ENCODE measurements at regions not wholly inside any gene's neighbourhood (a gene's known extent, or its start where the extent isn't known, plus 50 kb on each side); places are given as distances from the start of the nearest gene placed in this dataset.

- Histone ChIP-seq H3K4me2 (ENCODE audit: low read length) (no peak overlapping the region), H4K20me1 (ENCODE audit: insufficient read depth, low read length) (no peaks in the 10 kb centered on the region), H3K36me3 (replicated peaks; ENCODE audit: low read depth, low read length) (no peaks in the 10 kb centered on the region), H2AFZ (ENCODE audit: low read depth, low read length) (no peak overlapping the region), H3K4me1 (ENCODE audit: low read length) (no peaks in the 10 kb centered on the region), H3K27me3 (ENCODE audit: low read depth, low read length) (peaks cover 12% of the 10 kb centered on the region; the same call in 1 of the 2 replicates), H3K27ac (ENCODE audit: low read length) (no peak overlapping the region), H3K4me3 (ENCODE audit: low read length) (no peak overlapping the region), H3K9ac (ENCODE audit: low read length) (no peak overlapping the region), H3K9me3 (ENCODE audit: insufficient read depth, low read length) (no peaks in the 10 kb centered on the region), H3K79me2 (ENCODE audit: low read length) (no peaks in the 10 kb centered on the region)
- TF ChIP-seq, protein P1, sequence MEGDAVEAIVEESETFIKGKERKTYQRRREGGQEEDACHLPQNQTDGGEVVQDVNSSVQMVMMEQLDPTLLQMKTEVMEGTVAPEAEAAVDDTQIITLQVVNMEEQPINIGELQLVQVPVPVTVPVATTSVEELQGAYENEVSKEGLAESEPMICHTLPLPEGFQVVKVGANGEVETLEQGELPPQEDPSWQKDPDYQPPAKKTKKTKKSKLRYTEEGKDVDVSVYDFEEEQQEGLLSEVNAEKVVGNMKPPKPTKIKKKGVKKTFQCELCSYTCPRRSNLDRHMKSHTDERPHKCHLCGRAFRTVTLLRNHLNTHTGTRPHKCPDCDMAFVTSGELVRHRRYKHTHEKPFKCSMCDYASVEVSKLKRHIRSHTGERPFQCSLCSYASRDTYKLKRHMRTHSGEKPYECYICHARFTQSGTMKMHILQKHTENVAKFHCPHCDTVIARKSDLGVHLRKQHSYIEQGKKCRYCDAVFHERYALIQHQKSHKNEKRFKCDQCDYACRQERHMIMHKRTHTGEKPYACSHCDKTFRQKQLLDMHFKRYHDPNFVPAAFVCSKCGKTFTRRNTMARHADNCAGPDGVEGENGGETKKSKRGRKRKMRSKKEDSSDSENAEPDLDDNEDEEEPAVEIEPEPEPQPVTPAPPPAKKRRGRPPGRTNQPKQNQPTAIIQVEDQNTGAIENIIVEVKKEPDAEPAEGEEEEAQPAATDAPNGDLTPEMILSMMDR (IDR thresholded peaks at IDR 0.05; ENCODE audit: low read depth, low read length), result no peak
- TF ChIP-seq EZH2phosphoT487 (IDR thresholded peaks at IDR 0.05; ENCODE audit: low read depth), result no peak
Measured at GRCh38 chr20:56762401-56762800, 133.3 kb downstream of the TFAP2C start.

GRCh38 chr20:56762829-56763228 lies 133.7 kb downstream of the TFAP2C start:
- no peaks in the 10 kb centered on the region for H3K9me3 ChIP-seq (ENCODE audit: insufficient read depth, low read length)
- no peak for TF ChIP-seq EZH2phosphoT487 (IDR thresholded peaks at IDR 0.05; ENCODE audit: low read depth)
- TF ChIP-seq, protein P1 (IDR thresholded peaks at IDR 0.05; ENCODE audit: low read depth, low read length), result no peak
- H2AFZ ChIP-seq (ENCODE audit: low read depth, low read length), result no peak overlapping the region
- no peaks in the 10 kb centered on the region for H4K20me1 ChIP-seq (ENCODE audit: insufficient read depth, low read length)
- H3K79me2 ChIP-seq (ENCODE audit: low read length), result no peaks in the 10 kb centered on the region
- peaks cover 10% of the 10 kb centered on the region; the same call in 1 of the 2 replicates for H3K27me3 ChIP-seq (ENCODE audit: low read depth, low read length)
- no peak overlapping the region for H3K27ac ChIP-seq (ENCODE audit: low read length)
- H3K4me1 ChIP-seq (ENCODE audit: low read length), result no peaks in the 10 kb centered on the region
- no peaks in the 10 kb centered on the region for H3K36me3 ChIP-seq (replicated peaks; ENCODE audit: low read depth, low read length)
- no peak overlapping the region for H3K9ac ChIP-seq (ENCODE audit: low read length)
- no peak overlapping the region for H3K4me3 ChIP-seq (ENCODE audit: low read length)
- no peak overlapping the region for H3K4me2 ChIP-seq (ENCODE audit: low read length)

GRCh38 chr20:56764671-56765070 lies 135.6 kb downstream of the TFAP2C start:
- no peak overlapping the region for H3K4me2 ChIP-seq (ENCODE audit: low read length)
- H3K36me3 ChIP-seq (replicated peaks; ENCODE audit: low read depth, low read length), result no peaks in the 10 kb centered on the region
- H3K4me3 ChIP-seq (ENCODE audit: low read length), result no peak overlapping the region
- H3K27ac ChIP-seq (ENCODE audit: low read length), result no peak overlapping the region
- H3K27me3 ChIP-seq (ENCODE audit: low read depth, low read length), result peaks cover 3% of the 10 kb centered on the region; the same call in 1 of the 2 replicates
- H3K79me2 ChIP-seq (ENCODE audit: low read length), result no peaks in the 10 kb centered on the region
- H3K9me3 ChIP-seq (ENCODE audit: insufficient read depth, low read length), result no peaks in the 10 kb centered on the region
- H4K20me1 ChIP-seq (ENCODE audit: insufficient read depth, low read length), result no peaks in the 10 kb centered on the region
- no peak overlapping the region for H2AFZ ChIP-seq (ENCODE audit: low read depth, low read length)
- TF ChIP-seq, protein P1 (IDR thresholded peaks at IDR 0.05; ENCODE audit: low read depth, low read length), result no peak
- TF ChIP-seq EZH2phosphoT487 (IDR thresholded peaks at IDR 0.05; ENCODE audit: low read depth), result no peak
- H3K4me1 ChIP-seq (ENCODE audit: low read length), result no peaks in the 10 kb centered on the region
- H3K9ac ChIP-seq (ENCODE audit: low read length), result no peak overlapping the region

DNA sequence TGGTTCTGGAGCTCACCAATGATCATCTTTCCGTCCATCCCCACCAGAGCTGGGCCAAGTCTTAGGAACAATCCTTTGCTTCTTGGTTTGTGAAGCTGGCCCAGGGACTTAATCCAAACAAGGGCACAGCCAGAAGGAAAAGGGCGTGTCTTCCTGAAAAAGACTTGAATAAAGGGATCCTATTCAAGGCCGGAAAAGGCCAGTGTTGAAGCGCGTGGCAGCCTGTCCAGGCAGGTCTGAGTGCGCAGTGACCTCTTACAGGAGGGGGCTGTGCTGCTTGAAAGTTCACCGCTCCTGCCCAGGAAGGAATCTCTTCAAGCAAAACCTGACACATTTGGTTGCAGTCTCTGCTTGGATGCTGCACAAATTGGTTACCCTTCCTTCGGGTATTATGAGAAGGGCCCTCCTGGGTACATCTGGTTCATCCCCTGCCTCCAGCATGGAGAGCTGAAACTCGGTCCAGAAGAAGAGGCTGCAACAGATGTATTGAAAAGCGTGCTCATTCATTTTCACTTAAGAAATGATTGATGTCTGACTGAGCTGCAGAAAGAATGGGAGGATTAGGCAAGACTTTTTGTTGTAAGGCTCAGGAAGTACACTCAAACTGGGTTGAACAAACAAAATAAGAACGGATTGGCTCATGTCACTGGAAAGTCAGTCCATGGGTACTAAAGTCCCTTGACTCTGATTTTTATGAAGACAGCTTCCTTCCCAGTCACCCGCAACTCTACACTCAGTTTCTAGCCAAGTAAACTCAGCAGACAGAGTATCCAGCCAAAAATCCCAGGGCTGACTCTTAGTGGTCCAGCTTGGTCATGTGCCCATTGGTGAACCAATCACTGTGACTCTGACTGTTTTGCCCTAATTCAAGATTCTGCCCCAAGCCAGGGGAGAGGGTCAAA lies 136.3 kb downstream of the TFAP2C start:
- Histone ChIP-seq H4K20me1 (ENCODE audit: insufficient read depth, low read length) (no peaks in the 10 kb centered on the region), H3K9ac (ENCODE audit: low read length) (no peak overlapping the region), H2AFZ (ENCODE audit: low read depth, low read length) (no peak overlapping the region), H3K4me3 (ENCODE audit: low read length) (no peak overlapping the region), H3K36me3 (replicated peaks; ENCODE audit: low read depth, low read length) (no peaks in the 10 kb centered on the region), H3K27me3 (ENCODE audit: low read depth, low read length) (peaks cover 9% of the 10 kb centered on the region; the same call in 1 of the 2 replicates), H3K27ac (ENCODE audit: low read length) (no peak overlapping the region), H3K9me3 (ENCODE audit: insufficient read depth, low read length) (no peaks in the 10 kb centered on the region), H3K4me1 (ENCODE audit: low read length) (no peaks in the 10 kb centered on the region), H3K4me2 (ENCODE audit: low read length) (no peak overlapping the region), H3K79me2 (ENCODE audit: low read length) (no peaks in the 10 kb centered on the region)
- TF ChIP-seq EZH2phosphoT487 (IDR thresholded peaks at IDR 0.05; ENCODE audit: low read depth), result no peak
- TF ChIP-seq, protein P1 (IDR thresholded peaks at IDR 0.05; ENCODE audit: low read depth, low read length), result no peak
